ENCODE measurements at regions not wholly inside any gene's neighbourhood (a gene's known extent, or its start where the extent isn't known, plus 50 kb on each side); places are given as distances from the start of the nearest gene placed in this dataset.

DNA sequence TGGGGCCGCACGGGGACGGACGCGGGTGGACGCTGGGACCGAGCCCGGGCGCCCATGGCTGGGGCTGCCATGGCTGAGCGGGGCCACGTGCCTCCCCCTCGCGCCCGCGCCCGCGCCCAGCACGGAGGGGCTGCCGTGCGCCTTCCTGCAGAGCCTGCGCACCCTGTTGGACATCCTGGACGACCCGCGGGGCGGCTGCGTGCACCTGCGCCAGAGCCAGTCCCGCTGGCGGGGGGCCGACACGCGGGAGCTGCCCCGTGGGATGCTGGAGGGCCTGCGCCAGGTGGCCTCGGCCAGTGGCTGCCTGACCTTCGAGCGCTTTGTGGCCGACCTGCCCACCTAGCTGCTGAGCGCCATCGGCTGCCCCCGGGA is 72.5 kb upstream of the KCTD7 start:
- Histone ChIP-seq H3K4me1 (no peaks in the 10 kb centered on the region), H3K36me3 (peaks cover 0 to 39% (median 12%) of the 10 kb centered on the region in 4 donors), H3K4me3 (no peak overlapping the region), H3K27ac (no peak overlapping the region), H3K27me3 (no peaks in the 10 kb centered on the region), H3K9me3 (no peaks in the 10 kb centered on the region)
- ATAC-seq (no peak), DNase-seq (no peak)
- WGBS (ENCODE audit: insufficient coverage, low coverage, low lambda C conversion rate, missing lambda C conversion rate): no CpG with 5 or more reads among the region's 41 CpGs
- intact Hi-C loops (cut with DNase I): no loop called here
- TF ChIP-seq POLR2A (IDR thresholded peaks at IDR 0.05) (no peak), CTCF (IDR thresholded peaks at IDR 0.05) (no peak)

- 80% methylated on average over 1 of the region's 54 CpGs for WGBS (ENCODE audit: insufficient coverage, low coverage, low lambda C conversion rate, missing lambda C conversion rate)
- Histone ChIP-seq H3K4me1 (no peaks in the 10 kb centered on the region), H3K36me3 (peaks cover 0 to 34% (median 12%) of the 10 kb centered on the region in 4 donors), H3K4me3 (no peak overlapping the region), H3K27me3 (no peaks in the 10 kb centered on the region), H3K27ac (no peak overlapping the region), H3K9me3 (no peaks in the 10 kb centered on the region)
- TF ChIP-seq POLR2A (IDR thresholded peaks at IDR 0.05): no peak
- no peak for TF ChIP-seq CTCF (IDR thresholded peaks at IDR 0.05)
- intact Hi-C loops (cut with DNase I): no loop called here
- ATAC-seq: no peak
- DNase-seq: no peak
These were observed 72.0 kb upstream of the KCTD7 start for GRCh38 chr7:66556549-66557213.

- Histone ChIP-seq H3K36me3 (peaks cover 0 to 31% (median 12%) of the 10 kb centered on the region in 4 donors), H3K9me3 (no peaks in the 10 kb centered on the region), H3K27ac (no peak overlapping the region), H3K4me1 (no peaks in the 10 kb centered on the region), H3K27me3 (no peaks in the 10 kb centered on the region), H3K4me3 (no peak overlapping the region)
- WGBS (ENCODE audit: insufficient coverage, low coverage, low lambda C conversion rate, missing lambda C conversion rate): 9% methylated on average over 11 of the region's 40 CpGs
- TF ChIP-seq POLR2A (IDR thresholded peaks at IDR 0.05) (no peak), CTCF (IDR thresholded peaks at IDR 0.05) (peak; percentile 84 to 94 (median 88))
- intact Hi-C loops (cut with DNase I): no loop called here
- ATAC-seq (peak; percentile 88 to 96 (median 94)), DNase-seq (peak; percentile 72 to 78 (median 74))
These were observed 71.2 kb upstream of the KCTD7 start for GRCh38 chr7:66557214-66558200.

DNA sequence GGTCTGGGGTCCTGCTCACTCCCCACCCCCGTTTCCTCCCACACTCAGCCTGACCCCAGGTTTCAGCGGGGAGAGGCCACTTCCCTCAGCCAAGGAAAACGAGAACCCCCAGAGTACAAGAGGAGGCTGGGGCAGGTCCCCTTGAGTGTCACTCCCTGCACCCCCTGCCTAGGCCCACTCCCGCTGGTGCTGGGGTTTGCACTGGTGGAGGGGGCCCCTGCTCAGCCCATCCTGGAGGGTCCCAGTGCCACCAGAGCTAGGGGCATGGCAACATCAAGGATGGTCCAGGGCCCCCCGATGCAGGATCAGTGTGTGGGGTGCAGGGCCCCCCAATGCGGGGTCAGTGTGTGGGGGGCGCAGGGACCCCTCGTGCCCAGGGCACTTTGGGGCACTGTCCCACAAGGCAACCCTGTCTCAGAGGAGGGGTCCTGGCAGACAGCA is 70.5 kb upstream of the KCTD7 start:
- ATAC-seq (peak in 3 of 4 donors; percentile 8 to 12 (median 9)), DNase-seq (no peak)
- no CpG with 5 or more reads among the region's 8 CpGs for WGBS (ENCODE audit: insufficient coverage, low coverage, low lambda C conversion rate, missing lambda C conversion rate)
- no peak for TF ChIP-seq POLR2A (IDR thresholded peaks at IDR 0.05)
- no peak overlapping the region for H3K4me3 ChIP-seq
- H3K27me3 ChIP-seq: no peaks in the 10 kb centered on the region
- intact Hi-C loops (cut with DNase I): no loop called here
- no peaks in the 10 kb centered on the region for H3K9me3 ChIP-seq
- H3K4me1 ChIP-seq: no peaks in the 10 kb centered on the region
- no peak overlapping the region for H3K27ac ChIP-seq
- peaks cover 0 to 26% (median 10%) of the 10 kb centered on the region in 4 donors for H3K36me3 ChIP-seq

All from right lobe of liver (tissue), 6 donors.